Uterus (tissue), 3 donors: ENCODE measurements at regions not wholly inside any gene's neighbourhood (a gene's known extent, or its start where the extent isn't known, plus 50 kb on each side); places are given as distances from the start of the nearest gene placed in this dataset.
"Not testable (repeated sequence)": the region's sequence is repeated elsewhere in the genome, so short reads cannot be mapped to it uniquely, and the experiment has no call there.

ENCODE experiments used
- DNase-seq, 2 donors: peaks; one replicate each; pipeline ENCODE4 v3.0.0-alpha.2; 2019 to 2020
- H3K27ac ChIP-seq, 2 donors: fragments of 200-600 bp; sonication (generic); 1 replicate in 1 of 2; 2 replicates in 1 of 2; pipeline ENCODE4 v1.5.1; 2016 to 2018
- H3K27me3 ChIP-seq, 2 donors: fragments of 200-600 bp; sonication (generic); one replicate each; pipeline ENCODE4 v1.5.1; 2018 to 2019; ENCODE audit warnings: control low read depth in 1 of 2
- H3K36me3 ChIP-seq, 2 donors: fragments of 200-600 bp; sonication (generic); one replicate each; pipeline ENCODE4 v1.5.1; 2019; ENCODE audit warnings: control low read depth in 1 of 2
- H3K4me1 ChIP-seq, 2 donors: fragments of 200-600 bp; sonication (generic); one replicate each; pipeline ENCODE4 v1.5.1; 2018 to 2019; ENCODE audit warnings: control low read depth in 1 of 2
- H3K4me3 ChIP-seq, 2 donors: fragments of 200-600 bp; sonication (generic); 1 replicate in 1 of 2; 2 replicates in 1 of 2; pipeline ENCODE4 v1.5.1; 2018 to 2019; ENCODE audit warnings: mild to moderate bottlenecking in 1 of 2
- H3K9me3 ChIP-seq, 2 donors: fragments of 200-600 bp; sonication (generic); one replicate each; pipeline ENCODE4 v1.5.1; 2019; ENCODE audit warnings: control low read depth in 1 of 2
- CTCF ChIP-seq, 4 experiments: fragments of 200-600 bp in 2 of 4; fragments of 450-650 bp in 2 of 4; sonication (generic) in 2 of 4; IDR thresholded peaks; one replicate each; pipeline ENCODE4 v1.5.1; 2016 to 2019; ENCODE audit warnings: antibody characterized with exemption in 4 of 4, mild to moderate bottlenecking in 2 of 4, moderate library complexity in 1 of 4
- POLR2A ChIP-seq, 2 donors: fragments of 450-650 bp; IDR thresholded peaks; one replicate each; pipeline ENCODE4 v1.6.1; 2016; ENCODE audit warnings: antibody characterized with exemption in 2 of 2, mild to moderate bottlenecking in 1 of 2, moderate library complexity in 1 of 2
- intact Hi-C: fragments of 100-400 bp; cut with DNase I; formaldehyde crosslinking; loops from one replicate; pipeline ENCODE4 v1.15.1; 2023; ENCODE audit warnings: low total_unique reads
- donor health status: DM: yes; HTN: yes; CAD: no.

DNA sequence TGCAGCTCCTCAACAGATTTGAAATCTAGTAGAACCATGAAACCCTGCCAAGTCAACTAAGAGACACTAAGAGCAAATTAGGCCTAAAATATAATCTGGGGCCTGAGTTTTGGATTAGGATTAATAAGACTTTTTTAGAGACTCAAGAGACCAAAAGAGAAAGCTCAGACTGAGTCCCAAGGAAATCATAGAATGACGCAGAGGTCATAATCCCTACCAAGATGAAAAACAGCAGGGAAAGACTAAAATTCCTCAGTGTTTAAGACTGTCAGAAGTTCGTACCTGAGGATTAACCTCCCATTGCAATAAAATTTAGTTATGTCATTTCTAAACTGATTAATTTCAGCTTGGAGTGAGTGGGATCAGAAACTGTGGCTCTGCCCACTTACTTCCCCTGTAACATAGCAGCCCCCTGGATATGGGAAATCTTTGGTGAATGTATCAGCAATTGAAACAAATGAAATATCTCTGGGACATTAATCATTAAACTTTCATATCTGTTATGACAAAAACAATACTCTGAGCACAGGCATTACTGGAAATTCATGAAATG lies 200.3 kb downstream of the EDN1 start:
- intact Hi-C loops = no loop called here
- Histone ChIP-seq H3K9me3 (no peaks in the 10 kb centered on the region), H3K4me1 (no peaks in the 10 kb centered on the region), H3K4me3 (no peak overlapping the region), H3K36me3 (no peaks in the 10 kb centered on the region), H3K27ac (peak overlapping the region; percentile 7 to 67), H3K27me3 (no peaks in the 10 kb centered on the region)
- no peak for TF ChIP-seq POLR2A (IDR thresholded peaks at IDR 0.05)
- TF ChIP-seq CTCF (IDR thresholded peaks at IDR 0.05) = no peak
- no peak for DNase-seq

- Histone ChIP-seq H3K36me3 (no peaks in the 10 kb centered on the region), H3K27me3 (no peaks in the 10 kb centered on the region), H3K9me3 (no peaks in the 10 kb centered on the region), H3K27ac (peak overlapping the region; percentile 7 to 67), H3K4me3 (no peak overlapping the region), H3K4me1 (no peaks in the 10 kb centered on the region)
- intact Hi-C loops = no loop called here
- DNase-seq = peak in 1 of 2 donors; percentile 18
- no peak for TF ChIP-seq POLR2A (IDR thresholded peaks at IDR 0.05)
- TF ChIP-seq CTCF (IDR thresholded peaks at IDR 0.05) = no peak
Observed at GRCh38 chr6:12490904-12491571, 200.9 kb downstream of the EDN1 start.

DNA sequence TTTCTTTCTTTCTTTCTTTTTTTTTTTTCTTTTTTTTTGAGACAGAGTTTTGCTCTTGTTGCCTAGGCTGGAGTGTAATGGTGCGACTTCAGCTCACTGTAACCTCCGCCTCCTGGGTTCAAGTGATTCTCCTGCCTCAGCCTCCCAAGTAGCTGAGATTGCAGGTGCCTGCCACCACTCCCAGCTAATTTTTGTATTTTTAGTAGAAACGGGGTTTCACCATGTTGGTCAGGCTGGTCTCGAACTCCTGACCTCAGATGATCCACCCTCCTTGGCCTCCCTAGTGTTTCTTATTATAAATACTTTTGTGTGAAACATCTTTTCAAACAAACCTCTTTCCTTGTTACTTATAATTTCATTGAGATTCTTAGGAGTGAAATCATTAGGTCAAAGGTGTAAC lies 202.8 kb downstream of the EDN1 start:
- H3K4me3 ChIP-seq, H3K27ac ChIP-seq, DNase-seq, H3K27me3 ChIP-seq, intact Hi-C loops, H3K4me1 ChIP-seq, H3K36me3 ChIP-seq, H3K9me3 ChIP-seq: not testable (repeated sequence)

GRCh38 chr6:12493446-12493845 lies 203.3 kb downstream of the EDN1 start:
- Histone ChIP-seq H3K36me3 (no peaks in the 10 kb centered on the region), H3K27ac (no peak overlapping the region), H3K4me3 (no peak overlapping the region), H3K9me3 (no peaks in the 10 kb centered on the region), H3K27me3 (no peaks in the 10 kb centered on the region), H3K4me1 (no peaks in the 10 kb centered on the region)
- TF ChIP-seq CTCF (IDR thresholded peaks at IDR 0.05) (no peak), POLR2A (IDR thresholded peaks at IDR 0.05) (no peak)
- DNase-seq = no peak
- intact Hi-C loops = no loop called here

- Histone ChIP-seq H3K27ac (no peak overlapping the region), H3K4me3 (no peak overlapping the region), H3K27me3 (no peaks in the 10 kb centered on the region), H3K9me3 (no peaks in the 10 kb centered on the region), H3K4me1 (no peaks in the 10 kb centered on the region), H3K36me3 (no peaks in the 10 kb centered on the region)
- TF ChIP-seq POLR2A (IDR thresholded peaks at IDR 0.05) = no peak
- TF ChIP-seq CTCF (IDR thresholded peaks at IDR 0.05) = no peak
- DNase-seq = no peak
- intact Hi-C loops = no loop called here
Observed at GRCh38 chr6:12494161-12494560, 204.0 kb downstream of the EDN1 start.
